OCI-LY7 (cell line): ENCODE measurements at regions not wholly inside any gene's neighbourhood (a gene's known extent, or its start where the extent isn't known, plus 50 kb on each side); places are given as distances from the start of the nearest gene placed in this dataset.

ENCODE experiments used
- BruUV-seq: library from RNA; stranded (reverse); fragments of 400-500 nt; replicated peaks from 2 replicates; lab custom pipeline; 2021; lab: Mats Ljungman, UMichigan
- CTCF ChIA-PET: fragments of 300-600 bp; sonication (Branson Sonifier 250); formaldehyde crosslinking; loops from one replicate; lab custom pipeline; 2022; ENCODE audit warnings: antibody characterized with exemption; ENCODE audit not compliant: unreplicated experiment; lab: Charles Lee
- POLR2A ChIA-PET: fragments of 300-600 bp; sonication (Branson Sonifier 250); formaldehyde crosslinking; loops from one replicate; lab custom pipeline; 2022; ENCODE audit warnings: antibody characterized with exemption; lab: Charles Lee
- DNase-seq: peaks from one replicate; pipeline ENCODE4 v3.0.0-alpha.2; 2015; ENCODE audit warnings: low spot score
- H2AFZ ChIP-seq: fragments of 200-600 bp; sonication (generic), shearing (Covaris generic); 2 replicates; pipeline ENCODE4 v1.6.1; 2014; ENCODE audit warnings: mild to moderate bottlenecking, antibody characterized with exemption, low read length, moderate library complexity
- H3K27ac ChIP-seq: fragments of 200-600 bp; sonication (generic); 2 replicates; pipeline ENCODE4 v1.5.1; 2014; ENCODE audit warnings: mixed run types, low read depth, mild to moderate bottlenecking, moderate library complexity, low read length, inconsistent platforms; ENCODE audit not compliant: poor library complexity, severe bottlenecking
- H3K36me3 ChIP-seq: fragments of 200-600 bp; sonication (generic); 2 replicates; pipeline ENCODE4 v1.6.1; 2014; ENCODE audit warnings: mild to moderate bottlenecking, antibody characterized with exemption, low read length, moderate library complexity, mixed read lengths; ENCODE audit not compliant: insufficient read depth
- H3K4me1 ChIP-seq: fragments of 200-600 bp; sonication (generic); 2 replicates; pipeline ENCODE4 v1.5.1; 2014; ENCODE audit warnings: mild to moderate bottlenecking, low read length; ENCODE audit not compliant: insufficient read depth, poor library complexity, severe bottlenecking
- H3K4me2 ChIP-seq: fragments of 200-600 bp; sonication (generic); 2 replicates; pipeline ENCODE4 v1.6.1; 2014; ENCODE audit warnings: mild to moderate bottlenecking, low read length
- H3K4me3 ChIP-seq: fragments of 200-600 bp; sonication (generic); 2 replicates; pipeline ENCODE4 v1.5.1; 2014; ENCODE audit warnings: mild to moderate bottlenecking, low read depth, low read length; ENCODE audit not compliant: poor library complexity, severe bottlenecking
- H3K79me2 ChIP-seq: fragments of 200-600 bp; sonication (generic); 2 replicates; pipeline ENCODE4 v1.6.1; 2016; ENCODE audit warnings: low read depth, mild to moderate bottlenecking, low read length, moderate library complexity, mixed read lengths; ENCODE audit not compliant: insufficient read depth
- H3K9me2 ChIP-seq: fragments of 200-600 bp; sonication (generic); 2 replicates; pipeline ENCODE4 v1.6.1; 2016; ENCODE audit warnings: mild to moderate bottlenecking, low read length, mixed read lengths; ENCODE audit not compliant: insufficient read depth
- H3K9me3 ChIP-seq: fragments of 200-600 bp; sonication (generic); 2 replicates; pipeline ENCODE4 v1.6.1; 2014; ENCODE audit warnings: mild to moderate bottlenecking, mixed run types, low read length, mixed read lengths
- H4K20me1 ChIP-seq: fragments of 200-600 bp; sonication (generic); 2 replicates; pipeline ENCODE4 v1.6.1; 2014; ENCODE audit warnings: mild to moderate bottlenecking, antibody characterized with exemption, low read length, moderate library complexity, mixed read lengths; ENCODE audit not compliant: insufficient read depth
- CTCF ChIP-seq: fragments of 200-600 bp; sonication (generic); conservative IDR thresholded peaks from 2 replicates; pipeline ENCODE4 v1.5.1; 2014; ENCODE audit warnings: mild to moderate bottlenecking, antibody characterized with exemption, low read length, moderate library complexity, mixed read lengths
- EZH2phosphoT487 ChIP-seq: fragments of 200-600 bp; sonication (generic); IDR thresholded peaks from 2 replicates; pipeline ENCODE4 v1.6.1; 2018; ENCODE audit warnings: low read depth, borderline replicate concordance, mild to moderate bottlenecking, mixed run types, antibody characterized with exemption, low read length, moderate library complexity, mixed read lengths
- intact Hi-C: fragments of 100-400 bp; cut with micrococcal nuclease; formaldehyde crosslinking; loops from one replicate; pipeline ENCODE4 v1.10.0; 2022; ENCODE audit not compliant: unreplicated experiment

DNA sequence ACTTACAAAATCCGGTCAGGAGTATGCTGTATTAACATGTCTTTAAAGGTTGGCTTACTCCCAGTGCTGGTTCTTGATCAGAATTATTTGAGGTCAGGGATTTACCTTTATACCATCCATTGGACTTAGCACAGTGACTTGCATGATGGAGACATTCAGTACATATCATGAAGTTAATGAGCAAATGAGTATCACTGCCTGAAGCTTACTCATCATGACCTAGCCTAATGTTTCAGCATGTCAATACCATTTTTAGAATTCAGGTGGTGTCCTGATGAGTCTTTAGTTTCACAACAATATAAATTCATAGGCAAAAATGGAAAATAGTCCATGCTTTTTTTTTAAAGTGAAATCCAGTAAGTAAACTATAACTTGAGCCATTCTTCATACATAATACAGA, 226.0 kb upstream of the C9orf72 start:
- Histone ChIP-seq H3K4me3 (no peak overlapping the region), H2AFZ (no peak overlapping the region), H3K79me2 (no peaks in the 10 kb centered on the region), H3K9me3 (no peaks in the 10 kb centered on the region), H3K4me2 (no peak overlapping the region), H4K20me1 (no peaks in the 10 kb centered on the region), H3K4me1 (no peaks in the 10 kb centered on the region), H3K27ac (no peak overlapping the region), H3K36me3 (no peaks in the 10 kb centered on the region), H3K9me2 (no peaks in the 10 kb centered on the region)
- POLR2A ChIA-PET: no interaction called here
- no peak for TF ChIP-seq EZH2phosphoT487
- intact Hi-C loops: no loop called here
- CTCF ChIA-PET: no interaction called here
- DNase-seq: no peak
- no TSS peak for BruUV-seq

GRCh38 chr9:27800159-27800558, 226.9 kb upstream of the C9orf72 start:
- no peaks in the 10 kb centered on the region for H3K9me3 ChIP-seq
- no peaks in the 10 kb centered on the region for H3K79me2 ChIP-seq
- intact Hi-C loops: no loop called here
- BruUV-seq: no TSS peak
- H3K4me2 ChIP-seq: no peak overlapping the region
- H3K4me1 ChIP-seq: no peaks in the 10 kb centered on the region
- ChIA-PET CTCF (no interaction called here), POLR2A (interaction anchor here (0.6 to 1.4 kb wide), 2 partner anchors 18 kb away, joined by 3 to 4 read pairs; no protein-coding TSS in a partner anchor)
- H3K4me3 ChIP-seq: no peak overlapping the region
- no peaks in the 10 kb centered on the region for H4K20me1 ChIP-seq
- no peak for TF ChIP-seq CTCF
- TF ChIP-seq EZH2phosphoT487: no peak
- DNase-seq: no peak
- no peak overlapping the region for H3K27ac ChIP-seq
- H3K9me2 ChIP-seq: no peaks in the 10 kb centered on the region
- H2AFZ ChIP-seq: no peak overlapping the region
- H3K36me3 ChIP-seq: no peaks in the 10 kb centered on the region

DNA sequence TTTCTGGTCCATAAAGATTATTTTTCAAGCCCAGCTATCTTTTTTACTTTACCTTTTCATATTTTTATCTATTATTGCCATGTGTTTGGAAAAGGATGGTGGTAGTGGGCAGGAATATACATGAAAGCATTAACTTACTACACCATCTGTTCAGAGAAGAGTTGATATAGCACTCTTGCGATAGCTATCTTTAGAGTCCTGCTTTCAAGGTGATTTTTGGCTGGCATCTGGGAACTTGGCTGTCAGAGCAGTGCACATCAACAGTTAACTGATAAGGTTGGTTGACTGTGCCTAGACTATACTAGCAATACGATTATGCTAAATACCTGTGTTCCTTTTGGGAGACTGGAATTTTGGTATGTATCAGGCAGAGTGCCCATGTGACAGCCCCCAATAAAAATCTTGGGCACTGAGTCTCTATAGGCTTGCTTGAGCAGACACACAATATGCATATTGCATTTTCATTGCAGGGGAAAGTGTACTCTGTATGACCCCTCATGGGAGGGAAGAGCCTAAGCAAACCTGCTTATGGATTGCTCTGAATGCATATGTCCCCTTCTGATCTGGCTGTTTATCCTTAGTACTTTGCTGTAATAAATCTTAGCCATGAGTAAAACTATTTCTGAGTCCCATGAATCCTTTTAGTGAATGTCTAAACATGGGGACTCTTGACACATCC, 227.6 kb upstream of the C9orf72 start:
- POLR2A ChIA-PET: interaction anchor here (0.6 to 1.4 kb wide), 2 partner anchors 19 to 497 kb away, joined by 4 read pairs; no protein-coding TSS in a partner anchor

More for the DNA sequence above, 227.6 kb upstream of the C9orf72 start:
- no peak overlapping the region for H3K27ac ChIP-seq
- H3K4me1 ChIP-seq: no peaks in the 10 kb centered on the region
- H3K9me2 ChIP-seq: no peaks in the 10 kb centered on the region
- no peak for TF ChIP-seq CTCF
- TF ChIP-seq EZH2phosphoT487: no peak
- no peaks in the 10 kb centered on the region for H3K9me3 ChIP-seq
- H4K20me1 ChIP-seq: no peaks in the 10 kb centered on the region
- H3K79me2 ChIP-seq: no peaks in the 10 kb centered on the region
- CTCF ChIA-PET: no interaction called here
- DNase-seq: no peak
- H3K4me3 ChIP-seq: no peak overlapping the region
- BruUV-seq: no TSS peak
- H2AFZ ChIP-seq: no peak overlapping the region
- no peak overlapping the region for H3K4me2 ChIP-seq
- H3K36me3 ChIP-seq: no peaks in the 10 kb centered on the region
- intact Hi-C loops: no loop called here
